H9 (cell line): ENCODE measurements at regions not wholly inside any gene's neighbourhood (a gene's known extent, or its start where the extent isn't known, plus 50 kb on each side); places are given as distances from the start of the nearest gene placed in this dataset.

Source experiments
- DNase-seq: peaks from one replicate; pipeline ENCODE4 v3.0.0-alpha.2; 2017
- H2AFZ ChIP-seq: one replicate; pipeline ENCODE4 v1.6.1; 2013; ENCODE audit warnings: mild to moderate bottlenecking, low read length, control low read depth, moderate library complexity
- H2AK5ac ChIP-seq: 2 replicates; pipeline ENCODE4 v1.6.1; 2013; ENCODE audit warnings: low read length, control low read depth, mixed read lengths; ENCODE audit not compliant: insufficient read length
- H2BK120ac ChIP-seq: one replicate; pipeline ENCODE4 v1.6.1; 2013; ENCODE audit warnings: low read depth, mild to moderate bottlenecking, low read length, control low read depth, inconsistent platforms; ENCODE audit not compliant: poor library complexity, severe bottlenecking
- H2BK12ac ChIP-seq: 2 replicates; pipeline ENCODE4 v1.6.1; 2013; ENCODE audit warnings: low read length, control low read depth, mixed read lengths, low read depth; ENCODE audit not compliant: insufficient read length
- H2BK15ac ChIP-seq: 2 replicates; pipeline ENCODE4 v1.6.1; 2013; ENCODE audit warnings: low read depth, low read length, control low read depth
- H2BK20ac ChIP-seq: one replicate; pipeline ENCODE4 v1.6.1; 2013; ENCODE audit warnings: low read depth, mild to moderate bottlenecking, low read length, control low read depth, inconsistent platforms; ENCODE audit not compliant: poor library complexity, severe bottlenecking
- H2BK5ac ChIP-seq: 2 replicates; pipeline ENCODE4 v1.6.1; 2013; ENCODE audit warnings: low read length, control low read depth, mixed read lengths; ENCODE audit not compliant: insufficient read length
- H3K14ac ChIP-seq: 2 replicates; pipeline ENCODE4 v1.6.1; 2013; ENCODE audit warnings: low read length, control low read depth; ENCODE audit not compliant: insufficient read depth
- H3K18ac ChIP-seq: 2 replicates; pipeline ENCODE4 v1.6.1; 2013; ENCODE audit warnings: low read depth, mild to moderate bottlenecking, mixed read lengths, low read length, control low read depth; ENCODE audit not compliant: insufficient read length
- H3K23ac ChIP-seq: 2 replicates; pipeline ENCODE4 v1.6.1; 2013; ENCODE audit warnings: low read length, control low read depth, mixed read lengths, low read depth; ENCODE audit not compliant: insufficient read length
- H3K23me2 ChIP-seq: 2 replicates; pipeline ENCODE4 v1.6.1; 2013; ENCODE audit warnings: low read depth, mild to moderate bottlenecking, mixed read lengths, low read length, control low read depth; ENCODE audit not compliant: insufficient read length, poor library complexity, severe bottlenecking
- H3K27ac ChIP-seq: 2 replicates; pipeline ENCODE4 v1.5.1; 2013; ENCODE audit warnings: low read length, control low read depth, mixed read lengths, low read depth; ENCODE audit not compliant: insufficient read length
- H3K27me3 ChIP-seq: 2 replicates; pipeline ENCODE4 v1.6.1; 2013; ENCODE audit warnings: low read length, control low read depth, inconsistent platforms; ENCODE audit not compliant: insufficient read depth
- H3K4ac ChIP-seq: 2 replicates; pipeline ENCODE4 v1.6.1; 2013; ENCODE audit warnings: low read depth, mild to moderate bottlenecking, control low read depth, inconsistent platforms, low read length, moderate library complexity
- H3K4me1 ChIP-seq: 2 replicates; pipeline ENCODE4 v1.6.1; 2013; ENCODE audit warnings: low read length, control low read depth, inconsistent platforms; ENCODE audit not compliant: insufficient read depth
- H3K4me2 ChIP-seq: 2 replicates; pipeline ENCODE4 v1.6.1; 2013; ENCODE audit warnings: low read length, control low read depth, mixed read lengths; ENCODE audit not compliant: insufficient read length, insufficient read depth
- H3K56ac ChIP-seq: 2 replicates; pipeline ENCODE4 v1.6.1; 2013; ENCODE audit warnings: low read depth, mild to moderate bottlenecking, mixed read lengths, low read length, control low read depth; ENCODE audit not compliant: insufficient read length
- H3K79me1 ChIP-seq: 2 replicates; pipeline ENCODE4 v1.6.1; 2013; ENCODE audit warnings: low read depth, mild to moderate bottlenecking, moderate library complexity, low read length, control low read depth, inconsistent platforms; ENCODE audit not compliant: insufficient read depth, poor library complexity, severe bottlenecking
- H3K79me2 ChIP-seq: 2 replicates; pipeline ENCODE4 v1.6.1; 2013; ENCODE audit warnings: low read length, control low read depth, inconsistent platforms; ENCODE audit not compliant: insufficient read depth
- H3K9ac ChIP-seq: 2 replicates; pipeline ENCODE4 v1.6.1; 2013; ENCODE audit warnings: low read length, control low read depth, mixed read lengths; ENCODE audit not compliant: insufficient read length; ENCODE audit errors: extremely low read depth
- H3K9me3 ChIP-seq: one replicate; pipeline ENCODE4 v1.6.1; 2013; ENCODE audit warnings: low read depth, low read length, inconsistent platforms; ENCODE audit not compliant: control insufficient read depth
- H3T11ph ChIP-seq: one replicate; pipeline ENCODE4 v1.6.1; 2013; ENCODE audit warnings: mild to moderate bottlenecking, low read length, control low read depth, inconsistent platforms
- H4K20me1 ChIP-seq: one replicate; pipeline ENCODE4 v1.6.1; 2013; ENCODE audit not compliant: control insufficient read depth, insufficient read length, insufficient read depth
- H4K5ac ChIP-seq: 2 replicates; pipeline ENCODE4 v1.6.1; 2013; ENCODE audit warnings: low read depth, mild to moderate bottlenecking, mixed read lengths, low read length, control low read depth; ENCODE audit not compliant: insufficient read length
- H4K8ac ChIP-seq: replicated peaks from 2 replicates; pipeline ENCODE4 v1.6.1; 2013; ENCODE audit warnings: low read length, control low read depth, mixed read lengths, low read depth; ENCODE audit not compliant: insufficient read length
- H4K91ac ChIP-seq: 2 replicates; pipeline ENCODE4 v1.6.1; 2013; ENCODE audit warnings: low read depth, mild to moderate bottlenecking, moderate library complexity, mixed read lengths, low read length, control low read depth; ENCODE audit not compliant: insufficient read length
- H3K27ac Mint-ChIP-seq, 3 experiments: 2 replicates in 2 of 3; 3 replicates in 1 of 3; pipeline ENCODE4 v1.8.0; 2020 to 2021; ENCODE audit warnings: mixed read lengths in 3 of 3, mild to moderate bottlenecking in 1 of 3, moderate library complexity in 1 of 3
- H3K27me3 Mint-ChIP-seq: 2 replicates; pipeline ENCODE4 v1.8.0; 2021; ENCODE audit warnings: low read depth, mild to moderate bottlenecking, moderate library complexity, mixed read lengths
- H3K36me3 Mint-ChIP-seq, 3 experiments: 2 replicates in 2 of 3; 3 replicates in 1 of 3; pipeline ENCODE4 v1.8.0; 2020 to 2021; ENCODE audit warnings: low read depth in 3 of 3, mixed read lengths in 3 of 3; ENCODE audit not compliant: insufficient read depth in 1 of 3
- H3K4me1 Mint-ChIP-seq, 2 experiments: 2 replicates each; pipeline ENCODE4 v1.8.0; 2020; ENCODE audit warnings: mixed read lengths in 2 of 2
- H3K4me3 Mint-ChIP-seq, 2 experiments: 2 replicates in 1 of 2; 3 replicates in 1 of 2; pipeline ENCODE4 v1.8.0; 2020 to 2021; ENCODE audit warnings: mild to moderate bottlenecking in 2 of 2, mixed read lengths in 2 of 2, moderate library complexity in 1 of 2
- H3K9me3 Mint-ChIP-seq, 2 experiments: 2 replicates in 1 of 2; 3 replicates in 1 of 2; pipeline ENCODE4 v1.8.0; 2020; ENCODE audit warnings: mild to moderate bottlenecking in 2 of 2, mixed read lengths in 2 of 2, moderate library complexity in 1 of 2
- CTCF ChIP-seq: fragments of 200-600 bp; sonication (generic); conservative IDR thresholded peaks from 3 replicates; pipeline ENCODE4 v1.8.0; 2021; ENCODE audit warnings: antibody characterized with exemption, mild to moderate bottlenecking
- WGBS: extraction: QIAGEN DNeasy Blood & Tissue Kit; methylation state at CpG from one replicate; pipeline ENCODE4 v1.1.7; 2013; ENCODE audit warnings: missing lambda C conversion rate, low lambda C conversion rate, mixed read lengths; ENCODE audit not compliant: insufficient read length; ENCODE audit errors: extremely low coverage; 5-methylcytosine and 5-hydroxymethylcytosine counted together

- Histone ChIP-seq H3K23ac (no peak overlapping the region), H3K4me2 (no peak overlapping the region), H4K20me1 (no peaks in the 10 kb centered on the region), H3K56ac (no peak overlapping the region), H3K9me3 (no peaks in the 10 kb centered on the region), H3K9ac (no peak overlapping the region), H3T11ph (no peak overlapping the region), H3K4me1 (no peaks in the 10 kb centered on the region), H2BK20ac (no peak overlapping the region), H2BK15ac (no peak overlapping the region), H2BK5ac (no peak overlapping the region), H4K91ac (no peak overlapping the region), H3K4ac (no peak overlapping the region), H4K8ac (no peak overlapping the region), H4K5ac (no peak overlapping the region), H3K18ac (no peak overlapping the region), H2AK5ac (no peak overlapping the region), H2BK120ac (no peak overlapping the region), H3K23me2 (no peaks in the 10 kb centered on the region), H3K27ac (no peak overlapping the region), H2AFZ (no peak overlapping the region), H3K79me2 (no peaks in the 10 kb centered on the region), H3K14ac (no peak overlapping the region), H2BK12ac (no peak overlapping the region), H3K27me3 (no peaks in the 10 kb centered on the region), H3K79me1 (no peaks in the 10 kb centered on the region)
- peak; percentile 46; the same call in 2 of the 3 replicates for TF ChIP-seq CTCF
- Mint-ChIP-seq H3K4me3 (no peak overlapping the region), H3K27ac (no peak overlapping the region), H3K36me3 (peaks cover 0 to 32% (median 5%) of the 10 kb centered on the region in 3 experiments; a peak in 6 of 7 replicates), H3K9me3 (peaks cover 16 to 23% of the 10 kb centered on the region in 2 experiments), H3K4me1 (peaks cover 2 to 6% of the 10 kb centered on the region in 2 experiments; a peak in 3 of 4 replicates), H3K27me3 (no peaks in the 10 kb centered on the region)
- DNase-seq: peak; percentile 55
- no CpG with 5 or more reads among the region's 6 CpGs for WGBS
Measured at GRCh38 chr4:180550106-180550505, 1693.1 kb upstream of the TENM3 start.
